ENCODE measurements at regions not wholly inside any gene's neighbourhood (a gene's known extent, or its start where the extent isn't known, plus 50 kb on each side); places are given as distances from the start of the nearest gene placed in this dataset.

DNA sequence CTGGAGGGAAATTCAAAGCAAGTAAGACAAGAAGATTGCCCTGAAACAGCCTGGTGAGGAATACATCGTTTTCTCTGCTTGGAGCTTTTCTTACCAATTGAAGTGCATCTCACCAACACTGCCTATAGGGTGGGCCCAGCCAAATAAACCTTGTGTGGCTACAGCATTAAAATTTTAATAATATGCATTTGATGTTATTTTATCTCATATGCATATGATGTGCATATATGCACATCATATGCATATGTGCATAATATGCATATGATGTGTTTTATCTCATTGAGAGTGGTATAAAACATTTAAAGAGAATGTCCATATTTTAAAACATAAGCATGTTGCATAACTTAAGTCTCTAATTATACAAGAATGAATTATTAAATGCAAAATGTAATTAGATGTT lies 328.6 kb upstream of the ARID1B start:
- H3K4me3 ChIP-seq = no peak overlapping the region
- intact Hi-C loops (cut with DNase I; ENCODE audit: low total_unique reads) = no loop called here
- no peak for DNase-seq (ENCODE audit: low spot score in 2 of 2)

DNA sequence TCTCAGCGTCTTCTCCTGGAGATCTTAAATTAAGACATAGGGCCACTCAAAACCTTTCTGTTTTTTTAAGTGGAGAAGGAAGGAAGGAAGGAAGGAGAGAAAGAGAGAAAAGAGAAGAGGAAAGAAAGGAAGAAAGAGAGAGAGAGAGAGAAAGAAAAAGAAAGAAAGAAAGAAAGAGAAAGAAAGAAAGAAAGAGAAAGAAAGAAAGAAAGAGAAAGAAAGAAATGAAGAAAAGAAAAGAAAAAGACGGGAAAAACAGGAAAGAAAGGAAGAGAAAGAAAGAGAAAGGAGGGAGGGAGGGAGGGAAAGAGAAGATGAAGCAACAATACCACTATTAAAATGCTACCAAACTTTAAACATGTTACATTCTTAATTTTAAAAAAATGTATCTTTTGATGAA lies 336.5 kb upstream of the ARID1B start:
- no peak overlapping the region for H3K4me3 ChIP-seq
- no peak for DNase-seq (ENCODE audit: low spot score in 2 of 2)
- no peak overlapping the region for H3K27ac ChIP-seq
- no peaks in the 10 kb centered on the region for H3K36me3 ChIP-seq
- no peaks in the 10 kb centered on the region for H3K27me3 ChIP-seq
- H3K9me3 ChIP-seq = peaks cover 0 to 4% of the 10 kb centered on the region in 2 donors
- H3K4me1 ChIP-seq = no peaks in the 10 kb centered on the region
- no peak for TF ChIP-seq POLR2AphosphoS5 (IDR thresholded peaks at IDR 0.05)
- no peak for TF ChIP-seq POLR2A (IDR thresholded peaks at IDR 0.05)
- TF ChIP-seq, protein P1, sequence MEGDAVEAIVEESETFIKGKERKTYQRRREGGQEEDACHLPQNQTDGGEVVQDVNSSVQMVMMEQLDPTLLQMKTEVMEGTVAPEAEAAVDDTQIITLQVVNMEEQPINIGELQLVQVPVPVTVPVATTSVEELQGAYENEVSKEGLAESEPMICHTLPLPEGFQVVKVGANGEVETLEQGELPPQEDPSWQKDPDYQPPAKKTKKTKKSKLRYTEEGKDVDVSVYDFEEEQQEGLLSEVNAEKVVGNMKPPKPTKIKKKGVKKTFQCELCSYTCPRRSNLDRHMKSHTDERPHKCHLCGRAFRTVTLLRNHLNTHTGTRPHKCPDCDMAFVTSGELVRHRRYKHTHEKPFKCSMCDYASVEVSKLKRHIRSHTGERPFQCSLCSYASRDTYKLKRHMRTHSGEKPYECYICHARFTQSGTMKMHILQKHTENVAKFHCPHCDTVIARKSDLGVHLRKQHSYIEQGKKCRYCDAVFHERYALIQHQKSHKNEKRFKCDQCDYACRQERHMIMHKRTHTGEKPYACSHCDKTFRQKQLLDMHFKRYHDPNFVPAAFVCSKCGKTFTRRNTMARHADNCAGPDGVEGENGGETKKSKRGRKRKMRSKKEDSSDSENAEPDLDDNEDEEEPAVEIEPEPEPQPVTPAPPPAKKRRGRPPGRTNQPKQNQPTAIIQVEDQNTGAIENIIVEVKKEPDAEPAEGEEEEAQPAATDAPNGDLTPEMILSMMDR (IDR thresholded peaks at IDR 0.05) = no peak
- intact Hi-C loops (cut with DNase I; ENCODE audit: low total_unique reads) = no loop called here

More for the DNA sequence above, 328.6 kb upstream of the ARID1B start:
- TF ChIP-seq POLR2AphosphoS5 (IDR thresholded peaks at IDR 0.05) (no peak), POLR2A (IDR thresholded peaks at IDR 0.05) (no peak)
- TF ChIP-seq, protein P1 (IDR thresholded peaks at IDR 0.05) = no peak
- Histone ChIP-seq H3K9me3 (no peaks in the 10 kb centered on the region), H3K27me3 (no peaks in the 10 kb centered on the region), H3K4me1 (no peaks in the 10 kb centered on the region), H3K27ac (no peak overlapping the region), H3K36me3 (no peaks in the 10 kb centered on the region)

DNA sequence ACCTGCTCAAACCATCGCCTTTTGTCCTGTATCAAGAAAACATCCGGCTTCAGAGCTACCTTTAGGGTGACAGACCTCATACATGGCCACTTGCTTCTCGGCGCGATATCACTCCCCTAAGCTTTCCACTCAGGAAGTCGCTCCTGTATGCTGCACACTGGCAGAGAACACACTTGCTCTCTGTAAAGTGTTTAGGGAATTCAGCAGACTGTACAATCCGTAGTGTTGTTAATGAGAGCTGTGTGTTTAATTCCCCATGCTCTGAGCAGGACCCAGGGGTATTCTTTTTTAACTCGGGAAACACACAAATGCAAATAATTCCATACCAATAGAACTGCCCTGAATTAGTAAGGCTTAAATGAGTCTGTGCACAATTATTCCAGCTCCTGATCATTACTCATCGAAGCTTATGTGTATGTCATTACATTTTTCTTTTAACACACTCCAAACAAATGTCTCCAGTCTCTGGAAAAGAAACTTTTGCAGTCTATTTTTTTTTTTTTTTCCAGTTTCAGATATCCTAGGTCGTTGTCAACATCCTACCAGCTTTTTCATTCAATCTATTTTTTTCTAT lies 338.7 kb upstream of the ARID1B start:
- intact Hi-C loops (cut with DNase I; ENCODE audit: low total_unique reads) = no loop called here
- Histone ChIP-seq H3K4me3 (no peak overlapping the region), H3K27me3 (no peaks in the 10 kb centered on the region), H3K4me1 (no peaks in the 10 kb centered on the region), H3K36me3 (no peaks in the 10 kb centered on the region), H3K9me3 (peaks cover 0 to 4% of the 10 kb centered on the region in 2 donors), H3K27ac (no peak overlapping the region)
- no peak for TF ChIP-seq POLR2AphosphoS5 (IDR thresholded peaks at IDR 0.05)
- no peak for TF ChIP-seq POLR2A (IDR thresholded peaks at IDR 0.05)
- TF ChIP-seq, protein P1 (IDR thresholded peaks at IDR 0.05) = no peak
- DNase-seq (ENCODE audit: low spot score in 2 of 2) = no peak

DNA sequence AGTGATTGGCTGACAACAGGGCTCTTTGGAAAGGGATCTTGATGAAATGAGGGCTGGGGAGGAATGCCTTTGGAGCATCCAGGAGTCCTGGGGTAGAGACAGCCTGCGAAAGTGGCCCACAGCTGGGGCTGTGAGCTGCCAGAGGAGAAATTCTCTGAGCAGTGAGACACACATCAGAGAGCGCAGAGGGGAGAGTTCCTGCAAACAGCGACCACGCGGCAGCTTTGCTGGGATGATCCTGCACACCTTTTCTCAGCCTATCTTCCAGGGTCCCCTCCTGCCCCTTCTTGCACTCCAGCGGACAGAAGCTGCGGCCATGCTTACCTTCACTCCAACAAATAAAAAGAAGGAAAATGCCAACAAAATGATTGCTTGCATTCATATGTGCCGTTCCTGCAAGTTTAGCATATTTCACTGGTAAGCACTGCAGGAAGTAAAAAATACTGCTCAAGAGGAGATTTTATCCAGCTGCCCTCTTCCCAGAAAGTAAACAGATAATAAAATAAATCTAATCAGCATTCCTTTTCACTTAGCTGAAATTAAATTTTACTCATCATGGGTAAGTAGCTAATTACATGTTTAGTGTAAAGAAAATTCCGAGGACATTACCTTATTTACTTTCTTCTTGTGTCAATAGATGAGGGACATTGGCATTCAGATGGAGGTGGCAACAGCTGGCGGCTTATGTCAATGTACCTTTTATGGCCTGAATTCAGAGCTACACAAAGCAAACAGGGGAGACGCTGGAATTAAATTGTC lies 339.9 kb upstream of the ARID1B start:
- TF ChIP-seq POLR2AphosphoS5 (IDR thresholded peaks at IDR 0.05) (no peak), POLR2A (IDR thresholded peaks at IDR 0.05) (no peak)
- TF ChIP-seq, protein P1 (IDR thresholded peaks at IDR 0.05) = no peak
- H3K27ac ChIP-seq = no peak overlapping the region
- DNase-seq (ENCODE audit: low spot score in 2 of 2) = no peak
- H3K4me3 ChIP-seq = no peak overlapping the region
- no peaks in the 10 kb centered on the region for H3K36me3 ChIP-seq
- intact Hi-C loops (cut with DNase I; ENCODE audit: low total_unique reads) = no loop called here
- no peaks in the 10 kb centered on the region for H3K27me3 ChIP-seq
- H3K9me3 ChIP-seq = peaks cover 0 to 4% of the 10 kb centered on the region in 2 donors
- no peaks in the 10 kb centered on the region for H3K4me1 ChIP-seq

DNA sequence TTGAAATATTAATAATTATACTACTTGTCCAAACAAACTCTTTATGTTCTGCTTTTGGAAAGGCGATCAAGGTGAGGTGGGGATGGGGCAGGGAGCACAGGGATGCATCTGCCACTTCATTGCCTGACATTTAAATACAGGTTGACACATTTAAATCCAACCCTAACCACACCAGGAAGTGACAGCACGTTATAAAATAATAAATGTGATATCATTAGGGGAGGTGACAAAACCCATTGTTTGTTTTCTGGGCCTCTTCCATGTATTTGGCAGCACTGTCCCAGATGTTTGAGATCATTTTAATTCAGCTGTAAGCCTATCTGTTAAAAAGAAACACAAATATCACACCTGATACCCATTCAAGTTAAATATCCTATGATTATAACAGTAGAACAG lies 342.4 kb upstream of the ARID1B start:
- H3K9me3 ChIP-seq = no peaks in the 10 kb centered on the region
- no peaks in the 10 kb centered on the region for H3K27me3 ChIP-seq
- no peak for DNase-seq (ENCODE audit: low spot score in 2 of 2)
- H3K4me1 ChIP-seq = no peaks in the 10 kb centered on the region
- H3K27ac ChIP-seq = no peak overlapping the region
- H3K36me3 ChIP-seq = no peaks in the 10 kb centered on the region
- TF ChIP-seq POLR2AphosphoS5 (IDR thresholded peaks at IDR 0.05) = no peak
- TF ChIP-seq, protein P1 (IDR thresholded peaks at IDR 0.05) = no peak
- TF ChIP-seq POLR2A (IDR thresholded peaks at IDR 0.05) = no peak
- intact Hi-C loops (cut with DNase I; ENCODE audit: low total_unique reads) = no loop called here
- H3K4me3 ChIP-seq = no peak overlapping the region

Measured in breast epithelium (tissue), 4 donors.